ENCODE measurements at regions not wholly inside any gene's neighbourhood (a gene's known extent, or its start where the extent isn't known, plus 50 kb on each side); places are given as distances from the start of the nearest gene placed in this dataset.

- TF ChIP-seq, protein P1, sequence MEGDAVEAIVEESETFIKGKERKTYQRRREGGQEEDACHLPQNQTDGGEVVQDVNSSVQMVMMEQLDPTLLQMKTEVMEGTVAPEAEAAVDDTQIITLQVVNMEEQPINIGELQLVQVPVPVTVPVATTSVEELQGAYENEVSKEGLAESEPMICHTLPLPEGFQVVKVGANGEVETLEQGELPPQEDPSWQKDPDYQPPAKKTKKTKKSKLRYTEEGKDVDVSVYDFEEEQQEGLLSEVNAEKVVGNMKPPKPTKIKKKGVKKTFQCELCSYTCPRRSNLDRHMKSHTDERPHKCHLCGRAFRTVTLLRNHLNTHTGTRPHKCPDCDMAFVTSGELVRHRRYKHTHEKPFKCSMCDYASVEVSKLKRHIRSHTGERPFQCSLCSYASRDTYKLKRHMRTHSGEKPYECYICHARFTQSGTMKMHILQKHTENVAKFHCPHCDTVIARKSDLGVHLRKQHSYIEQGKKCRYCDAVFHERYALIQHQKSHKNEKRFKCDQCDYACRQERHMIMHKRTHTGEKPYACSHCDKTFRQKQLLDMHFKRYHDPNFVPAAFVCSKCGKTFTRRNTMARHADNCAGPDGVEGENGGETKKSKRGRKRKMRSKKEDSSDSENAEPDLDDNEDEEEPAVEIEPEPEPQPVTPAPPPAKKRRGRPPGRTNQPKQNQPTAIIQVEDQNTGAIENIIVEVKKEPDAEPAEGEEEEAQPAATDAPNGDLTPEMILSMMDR (IDR thresholded peaks at IDR 0.05), result no peak
- no peak for TF ChIP-seq POLR2AphosphoS5 (IDR thresholded peaks at IDR 0.05)
- no peak for TF ChIP-seq POLR2A (IDR thresholded peaks at IDR 0.05)
- TF ChIP-seq EP300 (IDR thresholded peaks at IDR 0.05), result no peak
Observed at GRCh38 chr12:32952681-32953080, 56.1 kb upstream of the PKP2 start.

All from suprapubic skin (tissue), 4 donors.